Brain microvascular endothelial cell (primary cell): ENCODE measurements at regions not wholly inside any gene's neighbourhood (a gene's known extent, or its start where the extent isn't known, plus 50 kb on each side); places are given as distances from the start of the nearest gene placed in this dataset.

Experiments
- DNase-seq: peaks from one replicate; pipeline ENCODE4 v3.0.0-alpha.2; 2020
- H3K27ac ChIP-seq: fragments of 250-450 bp; sonication (Bioruptor Pico); 2 replicates; pipeline ENCODE4 v1.5.1; 2020; ENCODE audit warnings: mild to moderate bottlenecking, moderate library complexity
- H3K27me3 ChIP-seq: fragments of 250-450 bp; sonication (Bioruptor Pico); replicated peaks from 2 replicates; pipeline ENCODE4 v1.5.1; 2020; ENCODE audit warnings: mild to moderate bottlenecking
- H3K36me3 ChIP-seq: fragments of 250-450 bp; sonication (Bioruptor Pico); replicated peaks from 2 replicates; pipeline ENCODE4 v1.5.1; 2020; ENCODE audit warnings: mild to moderate bottlenecking
- H3K4me3 ChIP-seq: 2 replicates; pipeline ENCODE4 v1.5.1; 2011; ENCODE audit warnings: low read depth, mild to moderate bottlenecking, control low read depth, low read length, moderate library complexity
- CTCF ChIP-seq: IDR thresholded peaks from 2 replicates; pipeline ENCODE4 v1.5.1; 2011; ENCODE audit warnings: low read depth, mild to moderate bottlenecking, moderate library complexity, low read length, control low read depth, inconsistent platforms; ENCODE audit errors: missing control alignments
- in situ Hi-C: cut with HindIII; loops from 2 replicates; pipeline ENCODE4 v1.10.0; 2017; ENCODE audit warnings: low sequenced_read_pairs, low pct_ligation_motif_present

GRCh38 chr7:81330108-81330507 lies 411.3 kb upstream of the SEMA3C start:
- H3K27ac ChIP-seq: no peak overlapping the region
- H3K27me3 ChIP-seq: no peaks in the 10 kb centered on the region
- no peaks in the 10 kb centered on the region for H3K36me3 ChIP-seq
- H3K4me3 ChIP-seq: no peak overlapping the region
- no peak for TF ChIP-seq CTCF
- DNase-seq: no peak
- in situ Hi-C loops: no loop called here

GRCh38 chr7:81327468-81328266 lies 408.8 kb upstream of the SEMA3C start:
- no peak for TF ChIP-seq CTCF
- in situ Hi-C loops: no loop called here
- Histone ChIP-seq H3K4me3 (no peak overlapping the region), H3K27ac (no peak overlapping the region), H3K36me3 (no peaks in the 10 kb centered on the region), H3K27me3 (no peaks in the 10 kb centered on the region)
- peak; percentile 50 for DNase-seq

- TF ChIP-seq CTCF: no peak
- H3K27me3 ChIP-seq: no peaks in the 10 kb centered on the region
- no peaks in the 10 kb centered on the region for H3K36me3 ChIP-seq
- in situ Hi-C loops: no loop called here
- no peak overlapping the region for H3K4me3 ChIP-seq
- no peak for DNase-seq
- no peak overlapping the region for H3K27ac ChIP-seq
These were observed 403.1 kb upstream of the SEMA3C start for GRCh38 chr7:81321949-81322348.

GRCh38 chr7:81317741-81318140 lies 398.9 kb upstream of the SEMA3C start:
- Histone ChIP-seq H3K27me3 (no peaks in the 10 kb centered on the region), H3K36me3 (no peaks in the 10 kb centered on the region), H3K4me3 (no peak overlapping the region), H3K27ac (no peak overlapping the region)
- in situ Hi-C loops: no loop called here
- no peak for TF ChIP-seq CTCF
- no peak for DNase-seq

- Histone ChIP-seq H3K36me3 (no peaks in the 10 kb centered on the region), H3K27ac (no peak overlapping the region), H3K4me3 (no peak overlapping the region), H3K27me3 (peaks cover 4% of the 10 kb centered on the region)
- no peak for DNase-seq
- TF ChIP-seq CTCF: no peak
- in situ Hi-C loops: no loop called here
These were observed 389.9 kb upstream of the SEMA3C start for GRCh38 chr7:81308643-81309322.
